HCT116 (cell line): ENCODE measurements at regions not wholly inside any gene's neighbourhood (a gene's known extent, or its start where the extent isn't known, plus 50 kb on each side); places are given as distances from the start of the nearest gene placed in this dataset.

Source experiments
- ATAC-seq: fragments of 200-7000 bp; cut with Tn5 transposase; 2 replicates; pipeline ENCODE4 v1.9.1; 2020; ENCODE audit warnings: mild to moderate bottlenecking, moderate library complexity
- BruUV-seq: library from RNA; stranded (reverse); fragments of 400-500 nt; replicated peaks from 2 replicates; lab custom pipeline; 2021; lab: Mats Ljungman, UMichigan
- CTCF ChIA-PET: fragments of 300-600 bp; sonication (Branson Sonifier 250); formaldehyde crosslinking; loops from one replicate; lab custom pipeline; 2021; ENCODE audit warnings: antibody characterized with exemption; lab: Charles Lee
- POLR2A ChIA-PET: fragments of 300-600, 350-600 bp; sonication (Branson Sonifier 250); formaldehyde crosslinking; loops from one replicate; lab custom pipeline; 2021; ENCODE audit warnings: antibody characterized with exemption; lab: Charles Lee
- RAD21 ChIA-PET, 2 experiments: fragments of 300-600 bp; sonication (Branson Sonifier 250); formaldehyde crosslinking; loops; one replicate each; lab custom pipeline; 2023; ENCODE audit warnings: low total read pairs in 2 of 2; ENCODE audit not compliant: uncharacterized antibody in 2 of 2, unreplicated experiment in 2 of 2, low non-redundant PET in 1 of 2; lab: Charles Lee
- DNase-seq: peaks from one replicate; pipeline ENCODE4 v3.0.0-alpha.2; 2010; ENCODE audit warnings: low read depth, low spot score
- H2AFZ ChIP-seq: fragments of 200-600 bp; shearing (Covaris generic), sonication (generic); 2 replicates; pipeline ENCODE4 v1.6.1; 2017; ENCODE audit warnings: low read depth, mixed run types, mixed read lengths, antibody characterized with exemption, low read length; ENCODE audit not compliant: poor library complexity, severe bottlenecking
- H3K27ac ChIP-seq: 2 replicates; pipeline ENCODE4 v1.5.1; 2012; ENCODE audit warnings: low read depth, low read length
- H3K27me3 ChIP-seq: fragments of 200-600 bp; sonication (generic); 2 replicates; pipeline ENCODE4 v1.6.1; 2016; ENCODE audit warnings: mixed run types, low read length, mixed read lengths; ENCODE audit not compliant: insufficient read depth
- H3K36me3 ChIP-seq, 2 experiments: fragments of 200-500 bp in 1 of 2; fragments of 200-600 bp in 1 of 2; sonication (Bioruptor generic) in 1 of 2; sonication (generic) in 1 of 2; 2 replicates each; pipeline versions ENCODE4 v1.5.1 to v1.6.1; 2014 to 2016; ENCODE audit warnings: low read length in 2 of 2, inconsistent platforms in 1 of 2, mixed read lengths in 1 of 2, mixed run types in 1 of 2; ENCODE audit not compliant: insufficient read depth in 2 of 2, control insufficient read depth in 1 of 2
- H3K4me1 ChIP-seq, 2 experiments: fragments of 200-600 bp in 1 of 2; sonication (generic) in 1 of 2; 2 replicates each; pipeline versions ENCODE4 v1.5.1 to v1.6.1; 2012 to 2017; ENCODE audit warnings: low read length in 2 of 2, inconsistent platforms in 1 of 2, mild to moderate bottlenecking in 1 of 2, mixed read lengths in 1 of 2, mixed run types in 1 of 2, moderate library complexity in 1 of 2; ENCODE audit not compliant: insufficient read depth in 2 of 2, control insufficient read depth in 1 of 2
- H3K4me2 ChIP-seq: fragments of 200-600 bp; sonication (generic); 2 replicates; pipeline ENCODE4 v1.6.1; 2017; ENCODE audit warnings: mixed run types, low read length, mixed read lengths
- H3K4me3 ChIP-seq, 2 experiments: fragments of 200-600 bp in 1 of 2; sonication (generic) in 1 of 2; replicated peaks in 1 of 2; 2 replicates each; pipeline ENCODE4 v1.5.1; 2011 to 2016; ENCODE audit warnings: low read length in 2 of 2, control low read depth in 1 of 2, low read depth in 1 of 2, mild to moderate bottlenecking in 1 of 2, mixed read lengths in 1 of 2, mixed run types in 1 of 2
- H3K79me2 ChIP-seq: fragments of 200-600 bp; sonication (generic); 2 replicates; pipeline ENCODE4 v1.6.1; 2017; ENCODE audit warnings: mild to moderate bottlenecking, mixed run types, low read length, moderate library complexity, mixed read lengths; ENCODE audit not compliant: insufficient read depth
- H3K9ac ChIP-seq: fragments of 200-600 bp; sonication (generic); 2 replicates; pipeline ENCODE4 v1.6.1; 2016; ENCODE audit warnings: low read length, mixed read lengths
- H3K9me2 ChIP-seq: fragments of 200-600 bp; sonication (generic), shearing (Covaris generic); 2 replicates; pipeline ENCODE4 v1.6.1; 2017; ENCODE audit warnings: mixed run types, mild to moderate bottlenecking, moderate library complexity; ENCODE audit not compliant: insufficient read depth
- H3K9me3 ChIP-seq, 2 experiments: fragments of 200-500 bp in 1 of 2; fragments of 200-600 bp in 1 of 2; sonication (Bioruptor generic) in 1 of 2; sonication (generic) in 1 of 2; 2 replicates each; pipeline ENCODE4 v1.6.1; 2014 to 2017; ENCODE audit warnings: low read length in 2 of 2, mixed read lengths in 2 of 2, inconsistent platforms in 1 of 2, low read depth in 1 of 2, mild to moderate bottlenecking in 1 of 2, mixed run types in 1 of 2, moderate library complexity in 1 of 2; ENCODE audit not compliant: control insufficient read depth in 1 of 2, insufficient read depth in 1 of 2
- H4K20me1 ChIP-seq: fragments of 200-600 bp; sonication (generic), shearing (Covaris generic); 2 replicates; pipeline ENCODE4 v1.6.1; 2017; ENCODE audit warnings: mixed run types, mild to moderate bottlenecking, moderate library complexity; ENCODE audit not compliant: insufficient read depth
- CBX3 ChIP-seq: IDR thresholded peaks from 2 replicates; pipeline ENCODE4 v1.6.1; 2012; ENCODE audit warnings: low read depth
- EGR1 ChIP-seq: IDR thresholded peaks from 2 replicates; pipeline ENCODE4 v1.6.1; 2012; ENCODE audit warnings: low read depth
- EZH2 ChIP-seq: fragments of 200-600 bp; sonication (generic); IDR thresholded peaks from 2 replicates; pipeline ENCODE4 v1.6.1; 2017; ENCODE audit warnings: antibody characterized with exemption, mixed run types
- EZH2phosphoT487 ChIP-seq: fragments of 200-600 bp; IDR thresholded peaks from 2 replicates; pipeline ENCODE4 v1.6.1; 2018; ENCODE audit warnings: antibody characterized with exemption, borderline replicate concordance
- FOSL1 ChIP-seq: IDR thresholded peaks from 2 replicates; pipeline ENCODE4 v1.6.1; 2012; ENCODE audit warnings: low read depth
- JUND ChIP-seq: IDR thresholded peaks from 2 replicates; pipeline ENCODE4 v1.6.1; 2012
- POLR2A ChIP-seq: IDR thresholded peaks from 2 replicates; pipeline ENCODE4 v1.7.0; 2011; ENCODE audit warnings: borderline replicate concordance; ENCODE audit not compliant: insufficient read depth, insufficient read length; ENCODE audit errors: extremely low read depth
- RAD21 ChIP-seq: IDR thresholded peaks from 2 replicates; pipeline ENCODE4 v1.6.1; 2012; ENCODE audit warnings: low read depth, mild to moderate bottlenecking
- SRF ChIP-seq: IDR thresholded peaks from 2 replicates; pipeline ENCODE4 v1.6.1; 2012; ENCODE audit warnings: low read depth
- TCF7L2 ChIP-seq: IDR thresholded peaks from 2 replicates; pipeline ENCODE4 v1.7.0; 2011; ENCODE audit warnings: borderline replicate concordance, inconsistent platforms; ENCODE audit not compliant: insufficient read depth, insufficient read length; ENCODE audit errors: extremely low read depth
- YY1 ChIP-seq: IDR thresholded peaks from 2 replicates; pipeline ENCODE4 v1.6.1; 2011; ENCODE audit warnings: low read length, low read depth, moderate library complexity, mild to moderate bottlenecking; ENCODE audit not compliant: insufficient replicate concordance; ENCODE audit errors: extremely low read depth
- ZBTB33 ChIP-seq: IDR thresholded peaks from 2 replicates; pipeline ENCODE4 v1.6.1; 2011; ENCODE audit warnings: mild to moderate bottlenecking, low read length, moderate library complexity; ENCODE audit not compliant: insufficient replicate concordance; ENCODE audit errors: extremely low read depth
- ZFX ChIP-seq: fragments of 450-650 bp; IDR thresholded peaks from 2 replicates; pipeline ENCODE4 v1.6.1; 2017
- intact Hi-C: fragments of 100-400 bp; cut with micrococcal nuclease; formaldehyde crosslinking; loops from 2 replicates; pipeline ENCODE4 v1.10.0; 2022
- TF ChIP-seq, protein P1 (sequence below): IDR thresholded peaks from 2 replicates; pipeline ENCODE4 v1.6.1; 2012

DNA sequence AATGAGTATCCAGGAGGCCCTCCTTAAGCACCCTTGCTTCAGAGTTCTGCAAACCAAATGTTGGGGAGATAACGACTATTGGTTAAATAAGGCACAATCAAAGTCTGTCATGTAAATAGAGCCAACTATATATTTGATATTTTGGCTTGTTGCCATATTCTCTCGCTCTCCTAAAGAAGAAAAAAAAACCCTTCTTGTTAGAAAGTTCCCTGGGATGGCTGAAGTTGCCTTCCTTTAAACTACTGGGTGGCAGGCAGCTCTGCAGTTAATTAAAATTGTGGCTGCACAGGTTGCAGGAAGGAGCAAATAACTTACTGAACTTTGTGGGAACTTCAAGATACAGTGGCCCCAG is 227.0 kb upstream of the ANKRD55 start:
- no peaks in the 10 kb centered on the region for H3K36me3 ChIP-seq
- ChIA-PET CTCF (no interaction called here), POLR2A (no interaction called here), RAD21 (no interaction called here)
- intact Hi-C loops = no loop called here
- no peak overlapping the region for H3K4me2 ChIP-seq
- no peaks in the 10 kb centered on the region for H4K20me1 ChIP-seq
- H3K9me3 ChIP-seq = no peaks in the 10 kb centered on the region
- no peaks in the 10 kb centered on the region for H3K27me3 ChIP-seq
- TF ChIP-seq EZH2phosphoT487 (no peak), FOSL1 (no peak), EZH2 (no peak), ZFX (no peak), YY1 (no peak), ZBTB33 (no peak), RAD21 (no peak), SRF (no peak), CBX3 (no peak), JUND (no peak), POLR2A (no peak), TCF7L2 (no peak), EGR1 (no peak)
- TF ChIP-seq, protein P1, sequence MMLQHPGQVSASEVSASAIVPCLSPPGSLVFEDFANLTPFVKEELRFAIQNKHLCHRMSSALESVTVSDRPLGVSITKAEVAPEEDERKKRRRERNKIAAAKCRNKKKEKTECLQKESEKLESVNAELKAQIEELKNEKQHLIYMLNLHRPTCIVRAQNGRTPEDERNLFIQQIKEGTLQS = no peak
- H3K4me3 ChIP-seq = no peak overlapping the region
- BruUV-seq = no TSS peak
- ATAC-seq = no peak
- no peaks in the 10 kb centered on the region for H3K79me2 ChIP-seq
- no peaks in the 10 kb centered on the region for H3K4me1 ChIP-seq
- no peak overlapping the region for H3K9ac ChIP-seq
- no peaks in the 10 kb centered on the region for H3K9me2 ChIP-seq
- no peak overlapping the region for H2AFZ ChIP-seq
- no peak overlapping the region for H3K27ac ChIP-seq
- no peak for DNase-seq
